Mucosa of stomach (tissue), 1 donor: ENCODE measurements at regions not wholly inside any gene's neighbourhood (a gene's known extent, or its start where the extent isn't known, plus 50 kb on each side); places are given as distances from the start of the nearest gene placed in this dataset.

Experiments used
- H3K27me3 ChIP-seq: one replicate; pipeline ENCODE4 v1.7.0; 2013; ENCODE audit warnings: mild to moderate bottlenecking, low read length; ENCODE audit not compliant: control insufficient read depth, insufficient read depth
- H3K36me3 ChIP-seq: one replicate; pipeline ENCODE4 v1.7.0; 2013; ENCODE audit warnings: low read length; ENCODE audit not compliant: control insufficient read depth, insufficient read depth
- H3K4me1 ChIP-seq: one replicate; pipeline ENCODE4 v1.7.0; 2013; ENCODE audit warnings: mild to moderate bottlenecking, low read length; ENCODE audit not compliant: control insufficient read depth, insufficient read depth
- H3K4me3 ChIP-seq: one replicate; pipeline ENCODE4 v1.7.0; 2013; ENCODE audit warnings: low read length
- H3K9ac ChIP-seq: one replicate; pipeline ENCODE4 v1.7.0; 2013; ENCODE audit warnings: mild to moderate bottlenecking, low read length, moderate library complexity
- H3K9me3 ChIP-seq: one replicate; pipeline ENCODE4 v1.7.0; 2013; ENCODE audit warnings: mild to moderate bottlenecking, low read length, moderate library complexity; ENCODE audit not compliant: control insufficient read depth
- donor health status: Pancreatic carcinoma.

DNA sequence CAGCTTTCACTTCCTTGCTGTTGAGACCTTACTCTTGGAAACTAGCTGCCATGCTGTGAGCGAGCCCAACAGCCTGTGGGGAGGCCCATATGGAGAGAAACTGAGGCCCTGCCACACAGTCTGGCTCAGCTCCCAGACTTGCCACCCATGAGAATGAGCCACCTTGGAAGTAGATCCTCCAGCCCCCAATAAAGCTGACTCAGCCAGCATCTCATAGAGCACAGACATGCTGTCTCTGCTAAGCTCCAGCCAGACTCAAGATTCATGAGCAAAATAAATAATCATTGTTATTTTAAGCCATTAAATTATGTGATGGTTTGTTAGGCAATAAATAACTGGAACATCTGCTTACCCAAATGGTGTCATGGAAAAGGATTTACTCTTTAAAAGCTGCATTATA lies 53.6 kb upstream of the DDX18 start:
- peaks cover 4% of the 10 kb centered on the region for H3K9me3 ChIP-seq
- no peaks in the 10 kb centered on the region for H3K27me3 ChIP-seq
- H3K9ac ChIP-seq, result no peak overlapping the region
- no peaks in the 10 kb centered on the region for H3K4me1 ChIP-seq
- no peak overlapping the region for H3K4me3 ChIP-seq
- H3K36me3 ChIP-seq, result no peaks in the 10 kb centered on the region

DNA sequence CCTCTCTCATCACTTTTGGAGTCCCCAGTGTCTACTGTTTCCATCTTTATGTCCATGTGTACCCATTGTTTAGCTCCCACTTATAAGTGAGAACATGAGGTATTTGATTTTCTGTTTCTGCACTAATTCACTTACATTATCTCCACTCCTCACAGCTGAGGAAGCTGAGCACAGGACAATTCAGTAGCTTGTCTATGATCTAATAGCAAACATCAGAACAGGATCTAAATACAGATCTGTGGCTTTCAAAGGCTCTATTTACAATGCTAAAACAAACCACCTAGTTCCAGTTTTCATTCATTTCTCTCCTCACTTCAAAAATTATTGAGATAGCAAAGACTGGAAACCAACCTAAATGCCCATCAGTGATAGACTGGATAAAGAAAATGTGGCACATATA lies 52.0 kb upstream of the DDX18 start:
- no peaks in the 10 kb centered on the region for H3K36me3 ChIP-seq
- H3K9me3 ChIP-seq, result peaks cover 4% of the 10 kb centered on the region
- no peak overlapping the region for H3K9ac ChIP-seq
- no peaks in the 10 kb centered on the region for H3K27me3 ChIP-seq
- no peak overlapping the region for H3K4me3 ChIP-seq
- no peaks in the 10 kb centered on the region for H3K4me1 ChIP-seq

DNA sequence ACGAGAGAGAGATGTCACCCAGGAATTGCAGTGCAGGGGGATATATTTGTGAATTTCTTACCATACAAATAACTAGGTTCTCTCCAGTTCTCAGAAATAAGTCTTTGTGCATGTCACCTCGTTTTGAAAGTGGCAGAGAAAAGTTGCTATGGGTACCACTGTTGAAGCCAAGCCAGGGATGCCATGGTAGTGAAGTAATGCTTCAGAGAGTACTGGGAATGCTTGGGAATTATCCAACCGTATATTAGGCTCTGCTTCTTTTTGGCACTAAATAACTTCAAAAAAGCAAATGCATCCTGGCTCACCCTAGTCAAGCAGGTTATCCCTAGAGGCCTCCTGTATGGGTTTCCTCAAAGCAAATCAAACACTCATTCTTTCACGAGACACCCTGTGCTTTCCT lies 50.7 kb upstream of the DDX18 start:
- Histone ChIP-seq H3K9ac (no peak overlapping the region), H3K4me1 (no peaks in the 10 kb centered on the region)

More for the DNA sequence above, 50.7 kb upstream of the DDX18 start:
- no peaks in the 10 kb centered on the region for H3K36me3 ChIP-seq
- peaks cover 4% of the 10 kb centered on the region for H3K9me3 ChIP-seq
- no peaks in the 10 kb centered on the region for H3K27me3 ChIP-seq
- H3K4me3 ChIP-seq, result no peak overlapping the region
